Mucosa of descending colon (tissue), 3 donors: ENCODE measurements at regions not wholly inside any gene's neighbourhood (a gene's known extent, or its start where the extent isn't known, plus 50 kb on each side); places are given as distances from the start of the nearest gene placed in this dataset.
"Not testable (repeated sequence)": the region's sequence is repeated elsewhere in the genome, so short reads cannot be mapped to it uniquely, and the experiment has no call there.

ENCODE experiments used
- ATAC-seq: fragments of 200-7000 bp; cut with Tn5 transposase; one replicate; pipeline ENCODE4 v1.9.1; 2020; ENCODE audit warnings: mild to moderate bottlenecking, moderate library complexity
- DNase-seq, 3 donors: peaks; one replicate each; pipeline ENCODE4 v3.0.0-alpha.2; 2020
- H3K36me3 ChIP-seq: fragments of 200-600 bp; one replicate; pipeline ENCODE4 v1.8.0; 2021; ENCODE audit warnings: low read depth, mild to moderate bottlenecking
- H3K4me1 ChIP-seq: fragments of 200-600 bp; one replicate; pipeline ENCODE4 v1.8.0; 2021; ENCODE audit warnings: low read depth, mild to moderate bottlenecking
- H3K4me3 ChIP-seq: fragments of 200-600 bp; one replicate; pipeline ENCODE4 v1.8.0; 2021; ENCODE audit warnings: mild to moderate bottlenecking
- H3K9me3 ChIP-seq: fragments of 200-600 bp; one replicate; pipeline ENCODE4 v1.8.0; 2021; ENCODE audit warnings: mild to moderate bottlenecking
- intact Hi-C, 2 donors: fragments of 100-400 bp; cut with DNase I in 1 of 2; cut with micrococcal nuclease in 1 of 2; formaldehyde crosslinking; loops; one replicate each; pipeline versions ENCODE4 v1.11.0 to v1.11.1; 2022; cut with DNase I, micrococcal nuclease
- TF ChIP-seq, protein P1 (sequence below): fragments of 200-600 bp; IDR thresholded peaks from one replicate; pipeline ENCODE4 v1.8.0; 2022; ENCODE audit warnings: antibody characterized with exemption, mild to moderate bottlenecking
- donor health status: DM: no; HTN: no; CAD: no; lungs with moderate emphysema.
- donor health status: DM: no; HTN: no; CAD: no.
- donor health status: DM: no; HTN: yes; CAD: no.

DNA sequence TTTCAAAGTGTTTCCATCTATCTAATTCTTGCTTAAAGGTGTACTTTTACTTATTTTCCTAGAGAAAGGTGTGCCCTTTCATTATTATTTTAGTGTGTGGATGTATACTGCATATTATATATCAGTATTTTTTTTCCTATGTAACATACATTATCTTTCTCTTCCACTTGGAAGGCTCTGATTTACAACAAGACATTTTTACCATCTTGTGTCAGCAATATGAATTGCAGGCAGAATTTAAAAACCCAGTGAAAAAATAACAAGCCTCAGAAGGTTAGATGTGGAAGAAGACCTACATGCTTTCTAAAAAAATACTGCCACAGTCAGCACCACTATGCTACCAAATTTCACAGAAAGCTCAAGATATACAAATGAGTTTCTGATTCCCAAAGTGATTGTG is 327.7 kb upstream of the STEAP1 start:
- DNase-seq: no peak
- no peaks in the 10 kb centered on the region for H3K9me3 ChIP-seq
- TF ChIP-seq, protein P1, sequence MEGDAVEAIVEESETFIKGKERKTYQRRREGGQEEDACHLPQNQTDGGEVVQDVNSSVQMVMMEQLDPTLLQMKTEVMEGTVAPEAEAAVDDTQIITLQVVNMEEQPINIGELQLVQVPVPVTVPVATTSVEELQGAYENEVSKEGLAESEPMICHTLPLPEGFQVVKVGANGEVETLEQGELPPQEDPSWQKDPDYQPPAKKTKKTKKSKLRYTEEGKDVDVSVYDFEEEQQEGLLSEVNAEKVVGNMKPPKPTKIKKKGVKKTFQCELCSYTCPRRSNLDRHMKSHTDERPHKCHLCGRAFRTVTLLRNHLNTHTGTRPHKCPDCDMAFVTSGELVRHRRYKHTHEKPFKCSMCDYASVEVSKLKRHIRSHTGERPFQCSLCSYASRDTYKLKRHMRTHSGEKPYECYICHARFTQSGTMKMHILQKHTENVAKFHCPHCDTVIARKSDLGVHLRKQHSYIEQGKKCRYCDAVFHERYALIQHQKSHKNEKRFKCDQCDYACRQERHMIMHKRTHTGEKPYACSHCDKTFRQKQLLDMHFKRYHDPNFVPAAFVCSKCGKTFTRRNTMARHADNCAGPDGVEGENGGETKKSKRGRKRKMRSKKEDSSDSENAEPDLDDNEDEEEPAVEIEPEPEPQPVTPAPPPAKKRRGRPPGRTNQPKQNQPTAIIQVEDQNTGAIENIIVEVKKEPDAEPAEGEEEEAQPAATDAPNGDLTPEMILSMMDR: no peak
- no peaks in the 10 kb centered on the region for H3K36me3 ChIP-seq
- H3K4me1 ChIP-seq: no peaks in the 10 kb centered on the region
- H3K4me3 ChIP-seq: no peak overlapping the region
- intact Hi-C loops: no loop called here
- no peak for ATAC-seq

DNA sequence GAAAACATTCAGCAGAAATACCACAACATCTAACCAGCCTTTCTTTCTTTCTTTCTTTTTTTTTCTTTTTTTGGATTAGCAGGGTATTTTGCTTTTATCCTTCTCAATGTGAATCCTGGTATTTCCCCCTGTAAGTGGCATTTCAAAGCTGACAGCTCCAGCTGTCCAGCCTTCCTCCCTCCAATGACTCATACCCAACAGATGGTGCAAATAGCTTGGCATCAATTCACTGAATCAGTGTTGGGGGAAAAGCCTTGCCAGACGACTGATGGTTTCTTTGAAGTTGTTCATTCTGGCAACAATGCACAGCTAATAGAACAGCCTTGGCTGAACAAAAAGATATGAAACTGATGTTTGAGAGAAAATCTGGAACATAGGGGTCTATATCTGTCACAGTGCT is 316.8 kb upstream of the STEAP1 start:
- TF ChIP-seq, protein P1: no peak
- no peaks in the 10 kb centered on the region for H3K9me3 ChIP-seq
- no peak for ATAC-seq
- H3K36me3 ChIP-seq: no peaks in the 10 kb centered on the region
- DNase-seq: no peak
- no peaks in the 10 kb centered on the region for H3K4me1 ChIP-seq
- H3K4me3 ChIP-seq: no peak overlapping the region
- intact Hi-C loops: no loop called here

DNA sequence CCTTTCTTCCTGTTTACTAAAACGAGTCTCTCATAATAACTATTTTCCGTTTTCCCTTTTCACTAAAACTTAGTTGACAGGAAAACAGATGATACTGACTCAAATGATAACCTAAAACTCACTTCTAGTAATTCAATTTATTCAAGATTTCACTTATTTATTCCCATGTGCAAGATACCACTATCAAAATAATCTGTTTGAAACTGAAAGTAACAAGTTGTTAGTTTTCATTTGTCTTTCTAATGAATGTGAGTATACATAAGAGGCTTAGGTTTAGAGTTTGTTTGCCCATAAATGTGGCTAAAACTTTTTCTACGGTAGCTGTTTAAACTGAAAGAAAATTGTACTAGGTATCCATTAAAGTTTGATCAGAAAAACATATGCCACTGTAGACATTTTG is 314.9 kb upstream of the STEAP1 start:
- ATAC-seq (no peak), DNase-seq (no peak)
- intact Hi-C loops: no loop called here
- TF ChIP-seq, protein P1: no peak
- no peak overlapping the region for H3K4me3 ChIP-seq
- no peaks in the 10 kb centered on the region for H3K9me3 ChIP-seq
- H3K4me1 ChIP-seq: no peaks in the 10 kb centered on the region
- H3K36me3 ChIP-seq: no peaks in the 10 kb centered on the region

DNA sequence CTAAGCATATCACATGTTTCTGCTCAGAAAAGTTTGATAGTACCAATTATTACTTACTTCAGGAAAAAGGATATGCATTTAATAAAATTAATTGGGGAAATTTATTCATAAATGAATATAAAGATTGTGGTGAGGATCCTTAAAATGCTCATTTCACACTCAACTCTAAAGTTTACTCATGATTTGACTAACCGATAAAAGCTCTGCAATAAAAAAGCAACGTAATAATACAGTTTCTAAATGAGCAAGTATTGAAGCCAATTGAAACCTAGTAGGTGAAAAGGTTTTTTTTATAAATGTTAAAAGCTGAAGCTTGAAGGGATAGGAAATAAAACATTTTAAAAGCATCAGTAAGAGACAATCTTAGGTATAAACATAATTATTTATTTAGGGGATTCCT is 308.3 kb upstream of the STEAP1 start:
- H3K9me3 ChIP-seq: no peaks in the 10 kb centered on the region
- TF ChIP-seq, protein P1: no peak
- no peak overlapping the region for H3K4me3 ChIP-seq
- intact Hi-C loops: no loop called here
- no peaks in the 10 kb centered on the region for H3K4me1 ChIP-seq
- no peak for DNase-seq
- ATAC-seq: no peak
- no peaks in the 10 kb centered on the region for H3K36me3 ChIP-seq

DNA sequence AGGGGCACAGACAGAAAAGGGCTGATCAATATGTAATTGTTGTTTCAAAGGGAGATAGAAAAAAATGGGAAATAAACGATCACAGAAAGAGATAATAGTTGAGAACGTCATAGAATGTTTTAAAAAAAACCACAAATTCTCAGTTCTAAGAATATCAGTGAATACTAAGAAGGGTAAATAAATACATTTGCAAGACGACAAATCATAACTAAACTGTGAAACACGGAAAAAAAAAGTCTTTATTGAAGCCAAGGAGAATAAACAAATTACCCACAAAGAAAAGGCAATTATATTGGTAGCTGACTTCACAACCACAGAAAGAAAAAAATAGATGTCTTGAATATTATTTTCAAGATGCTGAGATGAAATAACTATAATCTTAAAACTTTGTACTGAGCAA is 305.2 kb upstream of the STEAP1 start:
- Histone ChIP-seq H3K9me3 (no peaks in the 10 kb centered on the region), H3K36me3 (no peaks in the 10 kb centered on the region), H3K4me3 (no peak overlapping the region), H3K4me1 (no peaks in the 10 kb centered on the region)
- no peak for ATAC-seq
- DNase-seq: no peak
- TF ChIP-seq, protein P1: no peak
- intact Hi-C loops: no loop called here

DNA sequence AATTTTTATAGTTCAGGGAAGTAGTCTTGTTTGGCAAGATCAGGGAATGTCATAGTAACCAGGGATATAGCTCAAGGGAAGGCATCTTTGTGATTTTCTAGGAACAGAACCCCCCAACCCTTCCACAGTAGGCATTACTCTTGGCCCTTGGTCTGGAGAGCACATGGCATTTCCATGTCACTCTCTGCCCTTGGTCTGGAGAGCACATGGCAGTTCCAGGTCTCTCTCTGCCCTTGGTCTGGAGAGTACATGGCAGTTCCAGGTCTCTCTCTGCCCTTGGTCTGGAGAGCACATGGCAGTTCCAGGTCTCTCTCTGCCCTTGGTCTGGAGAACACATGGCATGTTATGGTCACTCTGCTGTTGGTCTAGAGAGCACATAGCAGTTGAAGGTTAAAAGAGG is 297.2 kb upstream of the STEAP1 start:
- DNase-seq, H3K36me3 ChIP-seq, intact Hi-C loops, H3K9me3 ChIP-seq, H3K4me3 ChIP-seq, H3K4me1 ChIP-seq, ATAC-seq: not testable (repeated sequence)
